ENCODE measurements at regions not wholly inside any gene's neighbourhood (a gene's known extent, or its start where the extent isn't known, plus 50 kb on each side); places are given as distances from the start of the nearest gene placed in this dataset.

DNA sequence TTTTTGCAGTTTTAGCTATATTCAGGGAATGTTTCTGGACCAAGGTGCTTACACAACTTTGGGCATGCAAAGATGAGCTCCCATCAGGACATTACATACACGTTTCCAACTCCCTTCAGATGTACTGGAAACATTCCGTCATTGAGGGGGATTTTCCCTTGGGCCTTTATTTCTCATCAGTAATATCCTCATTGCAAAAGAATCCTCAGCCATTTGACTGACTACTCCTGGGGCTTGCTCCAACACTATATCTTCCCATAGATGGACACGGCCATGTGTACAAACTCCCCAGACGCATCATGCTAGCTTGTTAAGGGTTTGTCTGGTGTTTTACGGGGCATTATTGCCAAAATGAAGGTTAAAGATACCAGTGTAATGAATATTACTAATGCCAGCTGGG, 59.3 kb upstream of the NUP160 start:
- no peak for TF ChIP-seq RAD21 (IDR thresholded peaks at IDR 0.05; ENCODE audit: low read length)
- TF ChIP-seq, protein P1, sequence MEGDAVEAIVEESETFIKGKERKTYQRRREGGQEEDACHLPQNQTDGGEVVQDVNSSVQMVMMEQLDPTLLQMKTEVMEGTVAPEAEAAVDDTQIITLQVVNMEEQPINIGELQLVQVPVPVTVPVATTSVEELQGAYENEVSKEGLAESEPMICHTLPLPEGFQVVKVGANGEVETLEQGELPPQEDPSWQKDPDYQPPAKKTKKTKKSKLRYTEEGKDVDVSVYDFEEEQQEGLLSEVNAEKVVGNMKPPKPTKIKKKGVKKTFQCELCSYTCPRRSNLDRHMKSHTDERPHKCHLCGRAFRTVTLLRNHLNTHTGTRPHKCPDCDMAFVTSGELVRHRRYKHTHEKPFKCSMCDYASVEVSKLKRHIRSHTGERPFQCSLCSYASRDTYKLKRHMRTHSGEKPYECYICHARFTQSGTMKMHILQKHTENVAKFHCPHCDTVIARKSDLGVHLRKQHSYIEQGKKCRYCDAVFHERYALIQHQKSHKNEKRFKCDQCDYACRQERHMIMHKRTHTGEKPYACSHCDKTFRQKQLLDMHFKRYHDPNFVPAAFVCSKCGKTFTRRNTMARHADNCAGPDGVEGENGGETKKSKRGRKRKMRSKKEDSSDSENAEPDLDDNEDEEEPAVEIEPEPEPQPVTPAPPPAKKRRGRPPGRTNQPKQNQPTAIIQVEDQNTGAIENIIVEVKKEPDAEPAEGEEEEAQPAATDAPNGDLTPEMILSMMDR (IDR thresholded peaks at IDR 0.05) = no peak
- no peak for TF ChIP-seq NFIC (IDR thresholded peaks at IDR 0.05; ENCODE audit: borderline replicate concordance)
- TF ChIP-seq EP300 (IDR thresholded peaks at IDR 0.05; ENCODE audit: borderline replicate concordance in 1 of 2, low read depth in 1 of 2, low read length in 1 of 2) = no peak
- no peak for TF ChIP-seq POLR2AphosphoS5 (IDR thresholded peaks at IDR 0.05; ENCODE audit: low read depth, low read length)
- no peak for TF ChIP-seq JUND (IDR thresholded peaks at IDR 0.05)
- no peak for TF ChIP-seq SIN3A (IDR thresholded peaks at IDR 0.05; ENCODE audit: borderline replicate concordance, low read depth, low read length)
- no peak for TF ChIP-seq GATA2 (CRISPR knock-in tag; IDR thresholded peaks at IDR 0.05)
- TF ChIP-seq, protein P2, sequence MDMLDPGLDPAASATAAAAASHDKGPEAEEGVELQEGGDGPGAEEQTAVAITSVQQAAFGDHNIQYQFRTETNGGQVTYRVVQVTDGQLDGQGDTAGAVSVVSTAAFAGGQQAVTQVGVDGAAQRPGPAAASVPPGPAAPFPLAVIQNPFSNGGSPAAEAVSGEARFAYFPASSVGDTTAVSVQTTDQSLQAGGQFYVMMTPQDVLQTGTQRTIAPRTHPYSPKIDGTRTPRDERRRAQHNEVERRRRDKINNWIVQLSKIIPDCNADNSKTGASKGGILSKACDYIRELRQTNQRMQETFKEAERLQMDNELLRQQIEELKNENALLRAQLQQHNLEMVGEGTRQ (IDR thresholded peaks at IDR 0.05; ENCODE audit: borderline replicate concordance, low read depth, low read length) = no peak
- no peak for TF ChIP-seq YY1 (IDR thresholded peaks at IDR 0.05; ENCODE audit: low read depth)
- TF ChIP-seq SMC3 (IDR thresholded peaks at IDR 0.05; ENCODE audit: low read depth, low read length) = no peak
- no peak for TF ChIP-seq ELF1 (IDR thresholded peaks at IDR 0.05)
- TF ChIP-seq TAF1 (IDR thresholded peaks at IDR 0.05; ENCODE audit: borderline replicate concordance, low read depth, low read length) = no peak
